ENCODE measurements at regions not wholly inside any gene's neighbourhood (a gene's known extent, or its start where the extent isn't known, plus 50 kb on each side); places are given as distances from the start of the nearest gene placed in this dataset.

DNA sequence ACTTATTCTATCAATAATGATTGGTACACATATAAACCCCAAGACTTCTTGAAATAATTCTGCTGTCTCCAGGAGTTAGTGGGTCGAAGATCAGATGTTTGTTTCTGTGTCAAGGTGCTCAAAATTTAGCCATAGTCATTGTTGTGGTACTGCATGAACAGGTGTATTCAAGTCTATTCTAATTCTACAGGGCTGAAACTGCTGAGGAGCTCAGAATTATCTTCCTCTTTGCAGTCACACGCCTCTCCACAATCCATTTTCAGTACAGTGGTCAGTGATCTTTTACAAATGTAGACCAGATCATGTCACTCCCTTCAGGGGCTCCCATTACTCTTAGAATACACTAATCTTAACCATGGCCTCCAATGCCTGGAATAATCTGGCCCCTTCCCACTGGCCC lies 527.5 kb downstream of the NTRK3 start:
- H3K4me1 Mint-ChIP-seq = no peaks in the 10 kb centered on the region
- ChIA-PET CTCF (no interaction called here), POLR2A (no interaction called here)
- no peak for DNase-seq
- no peaks in the 10 kb centered on the region for H3K27me3 Mint-ChIP-seq
- H3K4me3 Mint-ChIP-seq = no peak overlapping the region
- no peak overlapping the region for H3K27ac Mint-ChIP-seq
- no peaks in the 10 kb centered on the region for H3K36me3 Mint-ChIP-seq (ENCODE audit: low read depth)
- no peaks in the 10 kb centered on the region for H3K9me3 Mint-ChIP-seq

DNA sequence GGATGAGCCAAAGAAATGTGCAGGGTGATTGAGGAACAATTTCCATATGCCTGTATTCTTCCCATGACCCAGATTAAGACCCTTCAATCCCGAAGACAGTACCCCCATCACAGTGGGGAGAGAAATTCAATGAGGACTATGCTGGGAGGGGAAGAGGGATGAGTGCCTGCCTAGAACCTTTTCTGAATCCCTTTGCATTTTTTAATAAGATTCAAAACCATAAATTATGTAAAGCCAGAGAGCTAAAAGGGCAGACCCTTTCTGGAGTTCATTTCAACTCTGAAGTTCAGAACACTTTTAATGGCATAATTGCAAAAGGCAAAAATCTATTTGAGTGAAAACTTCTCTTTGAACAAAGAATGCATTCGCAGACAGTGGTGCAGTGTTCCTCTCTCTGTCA lies 529.5 kb downstream of the NTRK3 start:
- H3K4me1 Mint-ChIP-seq = no peaks in the 10 kb centered on the region
- POLR2A ChIA-PET = no interaction called here

DNA sequence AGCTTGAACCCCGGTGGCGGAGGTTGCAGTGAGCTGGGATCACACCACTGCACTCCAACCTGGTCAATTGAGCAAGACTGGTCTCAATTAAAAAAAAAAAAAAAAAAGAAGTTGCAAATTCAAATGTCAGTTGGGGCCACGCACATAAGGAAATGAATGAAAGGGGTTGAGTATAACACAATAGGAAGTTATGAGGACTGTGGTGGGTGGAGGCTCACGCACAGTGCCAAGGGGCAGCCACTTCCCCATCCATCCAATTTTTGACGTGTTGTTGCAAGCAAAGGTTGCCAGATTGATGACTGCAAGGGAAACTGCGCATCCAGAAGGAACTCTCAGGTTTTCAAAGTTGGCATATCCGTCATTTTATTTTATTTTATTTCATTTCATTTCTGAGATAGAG lies 532.2 kb downstream of the NTRK3 start:
- ChIA-PET POLR2A (no interaction called here), CTCF (no interaction called here)
- no peaks in the 10 kb centered on the region for H3K36me3 Mint-ChIP-seq (ENCODE audit: low read depth)
- DNase-seq = no peak
- no peak overlapping the region for H3K27ac Mint-ChIP-seq
- no peak overlapping the region for H3K4me3 Mint-ChIP-seq
- no peaks in the 10 kb centered on the region for H3K4me1 Mint-ChIP-seq
- H3K9me3 Mint-ChIP-seq = no peaks in the 10 kb centered on the region
- no peaks in the 10 kb centered on the region for H3K27me3 Mint-ChIP-seq

More for the DNA sequence above, 529.5 kb downstream of the NTRK3 start:
- H3K27ac Mint-ChIP-seq = no peak overlapping the region
- no peaks in the 10 kb centered on the region for H3K9me3 Mint-ChIP-seq
- no peaks in the 10 kb centered on the region for H3K27me3 Mint-ChIP-seq
- no peak overlapping the region for H3K4me3 Mint-ChIP-seq
- no peaks in the 10 kb centered on the region for H3K36me3 Mint-ChIP-seq (ENCODE audit: low read depth)
- no peak for DNase-seq
- CTCF ChIA-PET = no interaction called here

DNA sequence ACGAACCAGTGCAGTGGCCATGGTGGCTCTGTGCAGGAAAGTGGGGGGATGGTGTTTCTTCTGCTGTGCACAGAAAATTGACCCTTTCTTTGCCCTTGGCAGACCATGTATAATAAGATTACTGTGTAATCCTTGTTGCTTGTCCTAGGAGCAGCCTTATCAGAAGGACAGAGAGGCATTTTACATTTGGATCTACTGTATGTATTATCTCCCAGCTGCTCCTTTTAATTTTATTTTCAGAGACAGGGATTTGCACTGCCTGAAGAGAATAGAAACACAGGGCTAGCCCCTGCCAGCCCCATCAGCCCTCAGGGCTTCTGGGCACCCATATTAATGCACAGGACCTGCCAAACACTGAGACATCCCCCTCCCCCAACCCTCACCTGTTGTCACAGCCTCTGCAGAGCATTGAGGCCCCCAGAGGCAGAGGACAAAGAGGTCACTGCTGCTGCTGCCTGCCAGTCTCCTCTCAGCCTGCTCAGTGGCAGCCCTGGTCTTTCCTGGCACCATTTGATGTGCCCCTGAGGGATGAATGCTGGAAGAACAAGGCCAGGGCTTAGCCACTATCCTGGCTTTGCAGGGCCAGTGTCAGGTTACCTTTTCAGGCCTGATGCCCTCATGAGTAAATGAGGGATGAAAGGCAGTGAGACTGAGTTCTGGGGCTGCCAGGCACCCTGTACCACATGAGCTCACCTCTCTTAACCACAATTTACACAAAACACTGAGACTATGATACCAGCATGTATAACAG lies 533.4 kb downstream of the NTRK3 start:
- Mint-ChIP-seq H3K27ac (no peak overlapping the region), H3K9me3 (no peaks in the 10 kb centered on the region), H3K4me1 (no peaks in the 10 kb centered on the region), H3K4me3 (no peak overlapping the region), H3K36me3 (ENCODE audit: low read depth) (no peaks in the 10 kb centered on the region), H3K27me3 (no peaks in the 10 kb centered on the region)
- CTCF ChIA-PET = no interaction called here
- DNase-seq = no peak
- POLR2A ChIA-PET = no interaction called here

DNA sequence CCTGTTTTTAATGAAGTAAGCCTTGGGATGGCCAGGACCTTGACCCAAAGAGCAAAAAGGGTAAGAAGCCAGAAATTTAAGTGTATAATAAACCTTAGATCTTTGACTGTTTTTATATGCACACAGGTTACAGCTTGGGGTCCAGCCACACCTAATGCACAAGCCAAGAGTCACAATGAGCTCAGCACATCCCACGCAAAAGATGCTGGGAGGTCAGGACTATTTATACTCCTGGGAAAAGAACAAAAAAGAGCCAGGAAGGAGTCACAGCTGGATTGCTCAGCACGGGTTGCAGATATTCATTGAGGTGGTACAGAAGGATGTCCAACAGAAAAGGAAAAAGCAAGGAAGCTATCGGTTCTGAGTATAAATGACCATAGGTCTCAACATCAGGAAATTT lies 536.3 kb downstream of the NTRK3 start:
- POLR2A ChIA-PET = no interaction called here
- H3K9me3 Mint-ChIP-seq = no peaks in the 10 kb centered on the region
- H3K27me3 Mint-ChIP-seq = no peaks in the 10 kb centered on the region
- no peak overlapping the region for H3K27ac Mint-ChIP-seq
- CTCF ChIA-PET = no interaction called here
- H3K4me1 Mint-ChIP-seq = no peaks in the 10 kb centered on the region
- H3K36me3 Mint-ChIP-seq (ENCODE audit: low read depth) = no peaks in the 10 kb centered on the region
- no peak for DNase-seq
- H3K4me3 Mint-ChIP-seq = no peak overlapping the region

- POLR2A ChIA-PET = no interaction called here
- CTCF ChIA-PET = no interaction called here
These were observed 540.1 kb downstream of the NTRK3 start for GRCh38 chr15:87716422-87716821.

DNA sequence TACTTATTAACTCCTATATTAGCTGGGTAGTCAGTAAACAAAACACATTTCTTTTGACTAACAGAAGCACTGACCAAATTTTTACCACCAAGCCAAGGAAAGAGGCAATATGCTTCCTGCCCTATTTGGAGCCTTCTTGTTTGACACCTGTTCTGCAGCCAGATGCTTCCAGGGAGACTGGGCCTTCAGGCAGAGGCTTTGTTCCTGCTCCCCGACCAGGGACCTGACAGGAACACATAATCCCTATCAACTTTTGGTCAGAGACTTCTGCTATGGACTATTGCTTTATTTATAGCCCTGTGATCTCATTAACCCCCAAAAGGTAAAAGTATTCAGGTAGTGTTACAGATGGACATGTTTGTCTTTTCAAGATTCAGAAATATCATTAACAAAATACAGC lies 541.3 kb downstream of the NTRK3 start:
- POLR2A ChIA-PET = no interaction called here
- H3K4me1 Mint-ChIP-seq = no peaks in the 10 kb centered on the region

More at GRCh38 chr15:87716422-87716821, 540.1 kb downstream of the NTRK3 start:
- no peak overlapping the region for H3K4me3 Mint-ChIP-seq
- peaks cover 2% of the 10 kb centered on the region for H3K27me3 Mint-ChIP-seq
- no peak for DNase-seq
- H3K4me1 Mint-ChIP-seq = no peaks in the 10 kb centered on the region
- no peaks in the 10 kb centered on the region for H3K36me3 Mint-ChIP-seq (ENCODE audit: low read depth)
- H3K27ac Mint-ChIP-seq = no peak overlapping the region
- no peaks in the 10 kb centered on the region for H3K9me3 Mint-ChIP-seq

GRCh38 chr15:87713475-87713879 lies 543.1 kb downstream of the NTRK3 start:
- H3K36me3 Mint-ChIP-seq (ENCODE audit: low read depth) = no peaks in the 10 kb centered on the region
- CTCF ChIA-PET = no interaction called here
- POLR2A ChIA-PET = no interaction called here
- peaks cover 2% of the 10 kb centered on the region for H3K27me3 Mint-ChIP-seq
- H3K4me1 Mint-ChIP-seq = no peaks in the 10 kb centered on the region
- H3K27ac Mint-ChIP-seq = no peak overlapping the region
- H3K9me3 Mint-ChIP-seq = no peaks in the 10 kb centered on the region
- no peak for DNase-seq
- H3K4me3 Mint-ChIP-seq = no peak overlapping the region

More for the DNA sequence above, 541.3 kb downstream of the NTRK3 start:
- no peak for DNase-seq
- Mint-ChIP-seq H3K27me3 (peaks cover 2% of the 10 kb centered on the region), H3K4me3 (no peak overlapping the region), H3K9me3 (no peaks in the 10 kb centered on the region), H3K27ac (no peak overlapping the region), H3K36me3 (ENCODE audit: low read depth) (no peaks in the 10 kb centered on the region)
- CTCF ChIA-PET = no interaction called here

DNA sequence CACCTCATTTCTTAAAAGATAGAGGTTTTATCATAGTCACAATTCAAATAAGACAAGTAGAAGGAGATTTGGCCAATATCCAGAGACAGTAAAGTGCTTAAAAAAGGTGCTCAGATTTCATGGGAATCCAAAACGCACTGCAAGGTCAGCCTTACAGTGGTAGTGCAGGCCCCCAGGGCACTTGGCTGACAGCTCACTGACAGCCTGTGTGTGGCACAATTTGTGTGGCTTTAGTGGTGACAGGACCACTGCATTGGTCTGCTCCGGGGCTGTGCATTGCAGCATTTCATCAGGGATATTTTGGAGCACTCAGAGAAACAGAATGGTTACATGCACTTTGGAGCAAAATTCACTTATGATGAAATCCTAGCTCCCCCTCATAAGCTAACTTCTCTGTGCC lies 544.3 kb downstream of the NTRK3 start:
- no peak overlapping the region for H3K4me3 Mint-ChIP-seq
- no peaks in the 10 kb centered on the region for H3K4me1 Mint-ChIP-seq
- H3K27me3 Mint-ChIP-seq = peaks cover 2% of the 10 kb centered on the region
- ChIA-PET CTCF (no interaction called here), POLR2A (no interaction called here)
- no peaks in the 10 kb centered on the region for H3K36me3 Mint-ChIP-seq (ENCODE audit: low read depth)
- H3K27ac Mint-ChIP-seq = no peak overlapping the region
- no peak for DNase-seq
- no peaks in the 10 kb centered on the region for H3K9me3 Mint-ChIP-seq

DNA sequence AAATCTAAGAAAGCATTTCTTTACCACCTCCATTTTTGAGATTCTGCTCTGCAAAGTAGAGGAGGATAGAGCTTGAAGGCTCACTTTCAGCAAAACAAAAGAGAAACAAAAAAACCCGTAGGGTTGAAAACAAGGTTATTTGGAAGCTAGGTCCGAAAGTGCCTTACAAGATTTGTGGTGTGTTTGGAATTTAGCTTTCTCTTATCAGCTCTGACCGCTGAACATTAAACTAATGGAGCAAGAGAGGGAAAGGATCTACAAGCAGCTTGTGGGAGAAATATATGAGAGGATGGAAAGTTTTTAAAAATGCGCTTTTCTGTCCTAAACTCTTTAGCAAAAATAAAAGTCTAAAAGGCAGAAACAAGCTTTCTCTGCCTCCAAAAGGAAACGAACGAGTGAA lies 545.5 kb downstream of the NTRK3 start:
- Mint-ChIP-seq H3K4me3 (no peak overlapping the region), H3K27ac (no peak overlapping the region), H3K27me3 (peaks cover 2% of the 10 kb centered on the region), H3K36me3 (ENCODE audit: low read depth) (no peaks in the 10 kb centered on the region), H3K9me3 (no peaks in the 10 kb centered on the region), H3K4me1 (no peaks in the 10 kb centered on the region)
- ChIA-PET CTCF (no interaction called here), POLR2A (no interaction called here)
- no peak for DNase-seq

DNA sequence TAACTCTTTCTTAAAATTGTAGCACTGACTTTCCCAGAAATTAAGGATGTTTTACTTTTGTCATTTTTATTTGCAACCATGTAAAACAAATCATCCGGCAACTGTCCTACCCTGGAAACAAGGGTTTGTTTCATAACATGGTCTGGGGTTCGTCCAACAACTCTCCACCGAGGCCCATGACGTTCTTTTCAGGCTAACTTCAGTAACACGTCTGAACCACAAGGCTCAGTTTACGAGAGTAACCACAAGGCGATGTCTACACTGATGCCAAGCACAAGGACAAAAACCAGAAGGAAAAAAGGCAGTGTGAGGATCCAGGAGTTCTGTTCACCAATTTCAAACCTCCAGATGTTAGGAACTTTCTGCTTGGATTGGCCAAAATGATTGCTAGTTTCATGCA lies 546.1 kb downstream of the NTRK3 start:
- Mint-ChIP-seq H3K36me3 (ENCODE audit: low read depth) (no peaks in the 10 kb centered on the region), H3K27ac (no peak overlapping the region), H3K27me3 (peaks cover 2% of the 10 kb centered on the region), H3K9me3 (no peaks in the 10 kb centered on the region), H3K4me3 (no peak overlapping the region), H3K4me1 (no peaks in the 10 kb centered on the region)
- ChIA-PET CTCF (no interaction called here), POLR2A (no interaction called here)
- DNase-seq = no peak

- H3K36me3 Mint-ChIP-seq (ENCODE audit: low read depth) = no peaks in the 10 kb centered on the region
- H3K4me3 Mint-ChIP-seq = no peak overlapping the region
- H3K4me1 Mint-ChIP-seq = no peaks in the 10 kb centered on the region
- ChIA-PET POLR2A (no interaction called here), CTCF (interaction anchor here (0.6 kb wide), 1 partner anchor 55 kb away, joined by 4 read pairs; no protein-coding TSS in a partner anchor)
- H3K27me3 Mint-ChIP-seq = peaks cover 2% of the 10 kb centered on the region
- DNase-seq = no peak
- H3K9me3 Mint-ChIP-seq = no peaks in the 10 kb centered on the region
- H3K27ac Mint-ChIP-seq = no peak overlapping the region
These were observed 548.9 kb downstream of the NTRK3 start for GRCh38 chr15:87707566-87708130.

DNA sequence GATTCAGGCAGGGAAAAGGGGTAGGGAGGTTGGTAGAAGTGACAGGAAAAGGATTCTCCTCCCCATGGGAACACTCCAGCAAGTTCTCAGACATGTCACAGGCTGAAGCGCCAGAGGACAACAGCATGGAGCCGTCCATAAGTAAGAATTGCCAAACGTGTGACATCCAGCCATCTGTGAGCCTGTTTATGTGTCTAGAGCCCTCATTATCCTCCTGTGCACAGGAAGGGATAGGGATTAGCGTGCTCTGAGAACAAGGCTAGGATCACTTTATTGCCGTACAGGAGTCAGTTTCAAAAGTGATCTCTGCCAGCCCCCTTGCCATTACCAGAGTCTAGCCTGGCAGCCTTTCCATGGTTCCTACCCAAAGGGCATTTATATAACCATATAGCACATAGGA lies 549.5 kb downstream of the NTRK3 start:
- ChIA-PET POLR2A (no interaction called here), CTCF (no interaction called here)
- Mint-ChIP-seq H3K36me3 (ENCODE audit: low read depth) (no peaks in the 10 kb centered on the region), H3K27ac (no peak overlapping the region), H3K4me1 (no peaks in the 10 kb centered on the region), H3K27me3 (peaks cover 2% of the 10 kb centered on the region), H3K9me3 (no peaks in the 10 kb centered on the region), H3K4me3 (no peak overlapping the region)
- no peak for DNase-seq

DNA sequence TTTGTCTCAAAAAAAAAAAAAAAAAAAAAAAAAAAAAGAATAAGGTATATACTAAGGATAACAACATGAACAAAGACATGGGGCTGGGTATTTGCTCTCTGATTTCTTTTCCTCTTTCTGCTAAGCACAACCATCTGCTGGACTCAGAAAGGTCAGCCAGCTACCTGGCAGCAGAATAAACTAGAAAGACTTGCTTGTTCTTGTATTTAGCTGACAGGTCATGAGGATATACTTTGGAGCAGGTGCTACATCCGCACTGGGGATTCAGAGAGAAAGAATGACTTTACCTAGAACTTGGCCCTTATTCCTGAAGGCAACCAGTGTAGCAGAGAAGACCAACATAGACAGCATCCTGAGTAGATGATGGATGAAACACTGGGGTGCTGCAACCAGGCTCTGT lies 550.5 kb downstream of the NTRK3 start:
- ChIA-PET POLR2A (no interaction called here), CTCF (no interaction called here)
- H3K4me1 Mint-ChIP-seq = no peaks in the 10 kb centered on the region
- no peak overlapping the region for H3K27ac Mint-ChIP-seq
- H3K36me3 Mint-ChIP-seq (ENCODE audit: low read depth) = no peaks in the 10 kb centered on the region
- no peak for DNase-seq
- no peaks in the 10 kb centered on the region for H3K27me3 Mint-ChIP-seq
- H3K9me3 Mint-ChIP-seq = no peaks in the 10 kb centered on the region
- H3K4me3 Mint-ChIP-seq = no peak overlapping the region
